Kidney epithelial cell (primary cell): ENCODE measurements at regions not wholly inside any gene's neighbourhood (a gene's known extent, or its start where the extent isn't known, plus 50 kb on each side); places are given as distances from the start of the nearest gene placed in this dataset.

Experiments used
- DNase-seq: peaks from one replicate; pipeline ENCODE4 v3.0.0-alpha.2; 2010; ENCODE audit warnings: low read depth
- H3K27me3 ChIP-seq: 2 replicates; pipeline ENCODE4 v1.6.0; 2011; ENCODE audit warnings: low read length; ENCODE audit not compliant: control insufficient read depth, insufficient read depth
- H3K36me3 ChIP-seq: 2 replicates; pipeline ENCODE4 v1.5.1; 2011; ENCODE audit warnings: low read length; ENCODE audit not compliant: control insufficient read depth, insufficient read depth
- H3K4me3 ChIP-seq: 2 replicates; pipeline ENCODE4 v1.5.1; 2011; ENCODE audit warnings: low read depth, mild to moderate bottlenecking, control low read depth, low read length
- TF ChIP-seq, protein P1 (sequence below): IDR thresholded peaks from 2 replicates; pipeline ENCODE4 v1.5.1; 2011; ENCODE audit warnings: mild to moderate bottlenecking, moderate library complexity, low read length, control low read depth, inconsistent platforms; ENCODE audit not compliant: insufficient read depth, poor library complexity, severe bottlenecking

DNA sequence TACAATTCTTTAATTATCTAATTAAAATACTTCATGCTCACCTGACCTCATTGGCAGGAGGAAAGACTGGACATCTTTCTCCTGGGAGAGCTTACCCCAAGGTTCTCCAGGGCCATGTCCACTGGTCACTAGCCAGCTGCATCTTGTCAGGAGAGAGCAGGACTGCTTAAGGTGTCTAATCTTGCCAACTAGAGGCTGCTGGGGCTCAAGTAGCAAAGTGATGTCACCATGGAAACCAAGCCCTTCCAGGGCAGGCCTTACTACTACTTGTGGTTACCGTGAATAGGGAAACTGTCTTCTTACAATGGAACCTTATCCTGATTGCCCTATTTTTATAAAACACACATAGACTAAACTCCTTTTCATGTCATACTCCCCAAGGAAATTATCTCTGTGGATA is 376.4 kb downstream of the SNAPC1 start:
- no peak overlapping the region for H3K4me3 ChIP-seq
- H3K27me3 ChIP-seq = no peaks in the 10 kb centered on the region
- no peaks in the 10 kb centered on the region for H3K36me3 ChIP-seq
- no peak for DNase-seq
- TF ChIP-seq, protein P1, sequence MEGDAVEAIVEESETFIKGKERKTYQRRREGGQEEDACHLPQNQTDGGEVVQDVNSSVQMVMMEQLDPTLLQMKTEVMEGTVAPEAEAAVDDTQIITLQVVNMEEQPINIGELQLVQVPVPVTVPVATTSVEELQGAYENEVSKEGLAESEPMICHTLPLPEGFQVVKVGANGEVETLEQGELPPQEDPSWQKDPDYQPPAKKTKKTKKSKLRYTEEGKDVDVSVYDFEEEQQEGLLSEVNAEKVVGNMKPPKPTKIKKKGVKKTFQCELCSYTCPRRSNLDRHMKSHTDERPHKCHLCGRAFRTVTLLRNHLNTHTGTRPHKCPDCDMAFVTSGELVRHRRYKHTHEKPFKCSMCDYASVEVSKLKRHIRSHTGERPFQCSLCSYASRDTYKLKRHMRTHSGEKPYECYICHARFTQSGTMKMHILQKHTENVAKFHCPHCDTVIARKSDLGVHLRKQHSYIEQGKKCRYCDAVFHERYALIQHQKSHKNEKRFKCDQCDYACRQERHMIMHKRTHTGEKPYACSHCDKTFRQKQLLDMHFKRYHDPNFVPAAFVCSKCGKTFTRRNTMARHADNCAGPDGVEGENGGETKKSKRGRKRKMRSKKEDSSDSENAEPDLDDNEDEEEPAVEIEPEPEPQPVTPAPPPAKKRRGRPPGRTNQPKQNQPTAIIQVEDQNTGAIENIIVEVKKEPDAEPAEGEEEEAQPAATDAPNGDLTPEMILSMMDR = no peak

DNA sequence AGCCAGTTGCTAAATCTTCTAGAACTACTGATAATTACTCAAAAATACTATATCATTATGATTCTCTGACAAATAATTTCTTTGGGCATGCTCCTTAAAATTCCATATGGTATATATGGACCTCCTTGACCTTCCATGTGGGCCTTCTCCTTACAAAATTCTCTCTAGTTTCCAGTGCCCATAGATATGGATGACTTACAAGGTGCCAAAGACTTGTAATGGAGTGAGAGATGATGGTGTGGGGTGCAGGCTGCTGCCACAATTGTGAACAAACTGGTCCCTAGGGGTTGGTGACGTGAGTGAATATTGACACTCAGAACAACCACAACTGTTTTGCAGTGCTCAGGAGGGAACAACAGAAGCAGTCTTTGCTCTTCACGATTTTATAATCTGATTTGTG is 378.9 kb downstream of the SNAPC1 start:
- TF ChIP-seq, protein P1 = no peak
- Histone ChIP-seq H3K27me3 (no peaks in the 10 kb centered on the region), H3K4me3 (no peak overlapping the region), H3K36me3 (no peaks in the 10 kb centered on the region)
- no peak for DNase-seq

DNA sequence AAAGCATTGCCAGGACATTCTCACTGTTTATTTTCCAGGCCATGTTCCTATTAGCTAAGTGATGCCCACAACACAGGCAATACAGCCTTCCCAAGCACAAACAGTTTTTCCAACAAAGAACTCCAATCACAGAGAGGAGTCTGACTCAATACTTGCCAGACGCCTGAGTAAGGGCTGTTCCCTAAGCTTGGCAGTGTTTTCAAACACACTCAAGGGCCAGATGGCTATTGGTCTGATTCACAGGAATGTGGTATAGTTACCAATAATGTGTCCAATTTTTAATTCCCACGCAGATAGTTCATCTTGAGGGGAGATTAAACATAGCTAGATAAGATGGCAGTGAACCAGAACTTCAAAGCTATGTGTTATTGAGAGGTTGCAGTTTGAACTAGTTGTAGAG is 381.0 kb downstream of the SNAPC1 start:
- Histone ChIP-seq H3K4me3 (no peak overlapping the region), H3K36me3 (no peaks in the 10 kb centered on the region), H3K27me3 (no peaks in the 10 kb centered on the region)
- TF ChIP-seq, protein P1 = no peak
- DNase-seq = no peak

DNA sequence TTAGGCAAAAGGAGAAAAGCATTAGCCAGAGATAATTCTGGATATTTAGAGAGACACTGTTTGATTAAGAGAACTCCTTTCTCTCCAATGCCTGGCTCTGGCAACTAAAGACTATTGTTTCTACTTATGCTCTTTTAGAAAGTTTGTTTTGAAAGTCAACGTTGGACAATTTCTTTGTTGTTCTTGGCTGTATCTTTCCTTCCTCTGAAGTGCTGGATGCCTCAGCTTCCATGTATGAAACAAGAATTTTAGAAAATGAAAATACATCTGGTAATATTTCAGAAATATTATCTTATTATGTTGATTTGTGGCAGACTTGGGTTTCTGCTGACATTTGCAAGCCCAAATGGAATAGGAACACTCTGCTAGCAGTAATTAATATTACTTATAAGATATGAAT is 382.6 kb downstream of the SNAPC1 start:
- no peaks in the 10 kb centered on the region for H3K36me3 ChIP-seq
- no peaks in the 10 kb centered on the region for H3K27me3 ChIP-seq
- H3K4me3 ChIP-seq = no peak overlapping the region
- TF ChIP-seq, protein P1 = no peak
- no peak for DNase-seq

DNA sequence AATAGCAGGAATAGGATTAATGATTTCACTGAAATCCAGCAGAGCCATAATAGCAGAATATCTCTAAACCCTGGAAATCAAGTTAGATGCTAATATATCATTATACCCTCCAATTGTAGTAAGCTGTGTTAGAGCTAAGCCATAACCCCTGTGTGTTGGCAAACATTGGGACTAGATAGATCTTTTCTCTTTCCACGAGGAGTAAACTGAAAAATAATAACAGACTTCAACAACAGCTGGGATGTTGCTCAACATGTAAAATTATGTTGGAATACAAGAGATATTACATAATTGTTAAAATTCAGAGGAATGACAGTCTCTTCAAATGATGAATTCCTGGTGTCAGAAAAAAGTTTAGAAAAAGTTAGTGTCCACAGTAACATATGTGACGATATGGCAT is 383.8 kb downstream of the SNAPC1 start:
- Histone ChIP-seq H3K4me3 (no peak overlapping the region), H3K36me3 (no peaks in the 10 kb centered on the region), H3K27me3 (no peaks in the 10 kb centered on the region)
- TF ChIP-seq, protein P1 = no peak
- no peak for DNase-seq

DNA sequence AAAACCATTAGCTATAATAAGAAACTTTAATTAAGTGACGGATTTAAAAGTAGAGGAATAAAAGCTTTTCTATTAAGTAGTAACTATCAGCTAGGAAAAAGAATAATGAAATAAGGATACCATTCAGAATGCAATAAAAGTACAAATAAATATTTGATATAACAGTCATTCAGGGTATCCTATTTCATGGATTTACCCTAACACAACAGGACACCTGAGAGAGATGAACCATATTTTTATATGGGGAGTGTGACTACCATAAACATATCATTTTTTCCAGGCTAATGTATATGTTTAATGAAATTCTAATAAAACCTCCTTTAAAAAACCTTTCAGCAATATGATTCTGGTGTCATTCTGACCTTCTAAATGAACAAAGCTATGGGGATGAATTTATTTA is 393.8 kb downstream of the SNAPC1 start:
- H3K36me3 ChIP-seq = no peaks in the 10 kb centered on the region
- TF ChIP-seq, protein P1 = no peak
- H3K27me3 ChIP-seq = no peaks in the 10 kb centered on the region
- no peak overlapping the region for H3K4me3 ChIP-seq
- no peak for DNase-seq
